ENCODE measurements at regions not wholly inside any gene's neighbourhood (a gene's known extent, or its start where the extent isn't known, plus 50 kb on each side); places are given as distances from the start of the nearest gene placed in this dataset.

- TF ChIP-seq CTCF (IDR thresholded peaks at IDR 0.05; ENCODE audit: low read length) (no peak), EZH2 (IDR thresholded peaks at IDR 0.05; ENCODE audit: borderline replicate concordance, low read length) (no peak)
Observed at GRCh38 chr7:96400518-96400917, 78.6 kb upstream of the SLC25A13 start.

Data from OCI-LY1 (cell line).